ENCODE measurements at regions not wholly inside any gene's neighbourhood (a gene's known extent, or its start where the extent isn't known, plus 50 kb on each side); places are given as distances from the start of the nearest gene placed in this dataset.

GRCh38 chr7:13155188-13155587 lies 467.8 kb downstream of the ARL4A start:
- TF ChIP-seq JUNB (IDR thresholded peaks at IDR 0.05; ENCODE audit: unreplicated experiment) (no peak), CTCF (conservative IDR thresholded peaks at IDR 0.05; ENCODE audit: low read depth in 2 of 2) (no peak), REST (IDR thresholded peaks at IDR 0.05; ENCODE audit: unreplicated experiment) (no peak), EZH2 (IDR thresholded peaks at IDR 0.05; ENCODE audit: low read depth, unreplicated experiment) (no peak)

Measured in GM23338 (cell line).